GM06990 (cell line): ENCODE measurements at regions not wholly inside any gene's neighbourhood (a gene's known extent, or its start where the extent isn't known, plus 50 kb on each side); places are given as distances from the start of the nearest gene placed in this dataset.
"Not testable (repeated sequence)": the region's sequence is repeated elsewhere in the genome, so short reads cannot be mapped to it uniquely, and the experiment has no call there.

Experiments
- DNase-seq: peaks from one replicate; pipeline ENCODE4 v3.0.0-alpha.2; 2011; ENCODE audit not compliant: insufficient read length; ENCODE audit errors: extremely low read depth
- H3K27me3 ChIP-seq: replicated peaks from 2 replicates; pipeline ENCODE4 v1.6.0; 2011; ENCODE audit warnings: low read length; ENCODE audit not compliant: control insufficient read depth, insufficient read depth
- H3K36me3 ChIP-seq: 2 replicates; pipeline ENCODE4 v1.5.1; 2011; ENCODE audit warnings: low read length; ENCODE audit not compliant: control insufficient read depth, insufficient read depth
- H3K4me3 ChIP-seq: replicated peaks from 2 replicates; pipeline ENCODE4 v1.5.1; 2011; ENCODE audit warnings: low read depth, mild to moderate bottlenecking, control low read depth, low read length
- TF ChIP-seq, protein P1 (sequence below): IDR thresholded peaks from 2 replicates; pipeline ENCODE4 v1.5.1; 2011; ENCODE audit warnings: low read length, control low read depth, mild to moderate bottlenecking, inconsistent platforms; ENCODE audit not compliant: insufficient read depth, poor library complexity, severe bottlenecking

DNA sequence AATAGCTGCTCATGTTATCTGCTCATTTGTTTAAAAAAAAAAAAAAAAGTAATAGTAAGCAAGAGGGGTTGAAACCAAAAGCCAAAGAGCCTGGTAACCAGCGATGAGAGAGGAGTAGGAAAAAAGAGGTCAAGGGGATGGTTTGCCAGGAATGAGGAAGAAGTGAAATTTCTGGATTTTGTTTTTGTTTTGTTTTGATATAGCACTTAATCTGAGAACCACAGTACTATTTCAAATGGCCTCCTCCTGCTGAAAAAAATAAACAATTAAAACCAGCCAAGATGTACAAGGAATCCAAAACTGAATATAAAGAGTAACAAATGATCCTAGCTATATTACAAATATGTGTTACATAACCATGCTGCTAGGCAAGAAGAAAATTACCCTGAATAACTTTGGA is 213.1 kb downstream of the FGFR2 start:
- no peak overlapping the region for H3K4me3 ChIP-seq
- TF ChIP-seq, protein P1, sequence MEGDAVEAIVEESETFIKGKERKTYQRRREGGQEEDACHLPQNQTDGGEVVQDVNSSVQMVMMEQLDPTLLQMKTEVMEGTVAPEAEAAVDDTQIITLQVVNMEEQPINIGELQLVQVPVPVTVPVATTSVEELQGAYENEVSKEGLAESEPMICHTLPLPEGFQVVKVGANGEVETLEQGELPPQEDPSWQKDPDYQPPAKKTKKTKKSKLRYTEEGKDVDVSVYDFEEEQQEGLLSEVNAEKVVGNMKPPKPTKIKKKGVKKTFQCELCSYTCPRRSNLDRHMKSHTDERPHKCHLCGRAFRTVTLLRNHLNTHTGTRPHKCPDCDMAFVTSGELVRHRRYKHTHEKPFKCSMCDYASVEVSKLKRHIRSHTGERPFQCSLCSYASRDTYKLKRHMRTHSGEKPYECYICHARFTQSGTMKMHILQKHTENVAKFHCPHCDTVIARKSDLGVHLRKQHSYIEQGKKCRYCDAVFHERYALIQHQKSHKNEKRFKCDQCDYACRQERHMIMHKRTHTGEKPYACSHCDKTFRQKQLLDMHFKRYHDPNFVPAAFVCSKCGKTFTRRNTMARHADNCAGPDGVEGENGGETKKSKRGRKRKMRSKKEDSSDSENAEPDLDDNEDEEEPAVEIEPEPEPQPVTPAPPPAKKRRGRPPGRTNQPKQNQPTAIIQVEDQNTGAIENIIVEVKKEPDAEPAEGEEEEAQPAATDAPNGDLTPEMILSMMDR: no peak
- DNase-seq: no peak
- no peaks in the 10 kb centered on the region for H3K36me3 ChIP-seq
- no peaks in the 10 kb centered on the region for H3K27me3 ChIP-seq

DNA sequence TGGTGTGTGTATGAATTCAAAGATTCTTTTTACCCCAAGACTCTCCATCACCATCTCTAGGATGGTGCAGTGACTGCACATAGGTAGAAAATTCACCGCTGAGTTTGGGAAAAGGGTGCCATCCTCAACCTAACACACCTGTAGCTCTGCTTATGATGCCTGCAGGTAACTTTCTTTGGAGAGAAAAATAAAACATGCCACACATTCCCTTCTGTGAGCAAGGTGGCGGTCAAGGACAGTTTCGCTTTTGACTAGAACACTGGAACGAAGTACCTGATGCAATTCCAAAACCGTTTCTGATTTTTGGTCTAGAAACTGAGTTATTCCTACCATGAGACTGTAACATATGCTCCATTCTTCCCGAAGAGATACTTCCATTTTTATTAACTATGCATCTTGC is 205.6 kb downstream of the FGFR2 start:
- H3K27me3 ChIP-seq: no peaks in the 10 kb centered on the region
- TF ChIP-seq, protein P1: no peak
- H3K4me3 ChIP-seq: no peak overlapping the region
- H3K36me3 ChIP-seq: no peaks in the 10 kb centered on the region
- no peak for DNase-seq

DNA sequence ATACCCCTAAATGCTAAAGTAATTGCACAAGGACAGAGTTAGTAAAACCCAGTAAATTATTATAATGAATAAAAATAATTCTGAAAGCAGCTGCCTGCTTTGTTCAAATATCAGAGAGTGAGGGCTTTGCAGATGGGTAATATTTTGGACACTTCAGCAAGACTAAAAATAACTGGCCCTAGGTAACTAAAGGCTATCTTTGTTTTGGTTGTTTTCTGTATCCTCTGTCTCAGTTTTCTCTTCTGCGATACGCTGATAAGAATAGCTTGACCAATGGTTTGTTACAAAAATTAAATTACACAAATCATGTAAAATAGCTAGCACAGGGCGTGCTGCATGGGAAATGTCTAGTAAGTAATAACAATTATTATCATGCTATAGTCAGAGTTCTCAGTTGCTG is 204.7 kb downstream of the FGFR2 start:
- DNase-seq: no peak
- Histone ChIP-seq H3K27me3 (no peaks in the 10 kb centered on the region), H3K36me3 (no peaks in the 10 kb centered on the region), H3K4me3 (no peak overlapping the region)
- TF ChIP-seq, protein P1: no peak

DNA sequence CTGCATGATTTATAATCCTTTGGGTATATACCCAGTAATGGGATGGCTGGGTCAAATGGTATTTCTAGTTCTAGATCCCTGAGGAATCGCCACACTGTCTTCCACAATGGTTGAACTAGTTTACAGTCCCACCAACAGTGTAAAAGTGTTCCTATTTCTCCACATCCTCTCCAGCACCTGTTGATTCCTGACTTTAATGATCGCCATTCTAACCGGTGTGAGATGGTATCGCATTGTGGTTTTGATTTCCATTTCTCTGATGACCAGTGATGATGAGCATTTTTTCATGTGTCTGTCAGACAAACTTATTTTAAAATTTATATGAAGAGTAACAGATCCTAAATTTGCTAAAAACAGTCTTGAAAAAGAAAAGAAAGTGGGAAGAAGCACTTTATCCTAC is 197.7 kb downstream of the FGFR2 start:
- not testable (repeated sequence) for DNase-seq, H3K27me3 ChIP-seq, H3K36me3 ChIP-seq, H3K4me3 ChIP-seq

DNA sequence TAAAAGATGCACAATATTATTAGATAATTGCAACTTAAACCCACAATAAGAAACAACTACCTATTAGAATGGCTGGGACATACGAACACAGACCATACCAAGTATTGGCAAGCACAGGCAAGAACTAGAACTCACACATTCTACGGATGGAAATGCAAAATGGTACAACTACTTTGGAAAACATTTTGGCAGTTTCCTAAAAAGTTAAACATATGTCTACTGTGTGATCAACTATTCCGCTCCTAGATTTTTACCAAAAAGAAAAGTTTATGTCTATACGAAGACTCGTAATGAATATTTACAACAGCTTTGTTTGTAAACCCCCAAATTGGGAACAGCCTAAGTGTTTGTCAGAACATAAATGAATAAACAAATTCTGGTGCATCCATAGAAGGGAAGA is 194.7 kb downstream of the FGFR2 start:
- DNase-seq: no peak

DNA sequence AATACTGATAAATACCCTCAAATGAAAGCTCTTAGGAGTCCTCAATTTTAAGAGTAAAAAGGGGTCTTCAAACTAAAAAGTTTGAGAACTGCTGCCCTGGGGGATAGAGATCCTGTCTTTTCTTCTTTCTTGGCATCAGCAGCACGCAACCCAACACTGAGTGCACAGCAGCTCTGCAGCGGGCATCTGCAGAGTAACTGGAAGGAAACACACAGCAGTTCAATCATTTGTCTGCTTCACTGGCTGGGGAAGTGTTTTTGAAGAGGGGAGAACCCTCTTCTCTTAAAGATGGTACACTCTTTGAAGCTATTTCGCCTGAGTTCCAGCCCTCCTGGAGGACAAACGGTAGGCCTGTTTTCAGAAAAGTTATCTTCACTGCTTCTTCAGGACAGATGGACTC is 193.6 kb downstream of the FGFR2 start:
- DNase-seq: no peak
- TF ChIP-seq, protein P1: no peak
- no peaks in the 10 kb centered on the region for H3K36me3 ChIP-seq
- H3K4me3 ChIP-seq: no peak overlapping the region
- no peaks in the 10 kb centered on the region for H3K27me3 ChIP-seq

More for the DNA sequence above, 194.7 kb downstream of the FGFR2 start:
- TF ChIP-seq, protein P1: no peak
- Histone ChIP-seq H3K27me3 (no peaks in the 10 kb centered on the region), H3K36me3 (no peaks in the 10 kb centered on the region), H3K4me3 (no peak overlapping the region)
